AG04450 (cell line): ENCODE measurements at regions not wholly inside any gene's neighbourhood (a gene's known extent, or its start where the extent isn't known, plus 50 kb on each side); places are given as distances from the start of the nearest gene placed in this dataset.
"Not testable (repeated sequence)": the region's sequence is repeated elsewhere in the genome, so short reads cannot be mapped to it uniquely, and the experiment has no call there.

ENCODE experiments used
- CTCF ChIA-PET: fragments of 300-600, 350-600 bp; formaldehyde crosslinking; extraction: SDS; loops from one replicate; lab custom pipeline; 2022; ENCODE audit warnings: antibody characterized with exemption, inconsistent platforms; lab: Charles Lee
- POLR2A ChIA-PET: fragments of 350-600 bp; formaldehyde crosslinking; extraction: SDS; loops from one replicate; lab custom pipeline; 2021; ENCODE audit warnings: antibody characterized with exemption, inconsistent platforms; lab: Yijun Ruan, JAX
- DNase-seq: peaks from one replicate; pipeline ENCODE4 v3.0.0-alpha.2; 2011; ENCODE audit warnings: low read depth, low spot score
- H3K27ac ChIP-seq: one replicate; pipeline ENCODE4 v1.5.1; 2012; ENCODE audit warnings: low read depth, low read length, control low read depth
- H3K27me3 ChIP-seq: one replicate; pipeline ENCODE4 v1.6.0; 2012; ENCODE audit warnings: low read length; ENCODE audit not compliant: control insufficient read depth, insufficient read depth
- H3K4me3 ChIP-seq: 2 replicates; pipeline ENCODE4 v1.5.1; 2011; ENCODE audit warnings: mild to moderate bottlenecking, low read depth, low read length, control low read depth
- H3K9me3 ChIP-seq: 2 replicates; pipeline ENCODE4 v1.5.1; 2012; ENCODE audit warnings: low read length; ENCODE audit not compliant: control insufficient read depth, insufficient read depth
- TF ChIP-seq, protein P1 (sequence below): IDR thresholded peaks from 2 replicates; pipeline ENCODE4 v1.5.1; 2011; ENCODE audit warnings: low read depth, low read length, control low read depth, inconsistent platforms

GRCh38 chr20:48035961-48036731, 250.9 kb upstream of the SULF2 start:
- POLR2A ChIA-PET, result no interaction called here

DNA sequence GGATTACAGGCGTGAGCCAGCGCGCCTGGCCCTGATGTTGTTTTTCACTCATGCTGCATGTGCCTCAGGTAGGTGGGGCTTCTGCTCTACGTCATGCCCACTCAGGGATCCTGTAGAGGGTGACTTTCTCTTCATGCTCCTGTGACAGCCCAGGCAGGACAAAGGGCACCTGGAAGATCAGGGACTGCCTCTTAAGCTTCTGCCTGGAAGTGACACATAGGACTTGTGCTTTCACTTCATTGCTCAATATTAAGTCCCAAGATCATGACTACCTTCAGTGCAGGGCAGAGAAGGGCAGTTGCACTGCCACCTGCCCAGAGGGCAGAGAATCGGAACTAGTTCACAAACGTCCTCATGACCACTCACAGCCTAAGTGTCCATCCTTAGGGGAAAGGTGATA, 249.5 kb upstream of the SULF2 start:
- H3K27ac ChIP-seq, result no peak overlapping the region
- ChIA-PET POLR2A (no interaction called here), CTCF (no interaction called here)
- H3K27me3 ChIP-seq, result no peaks in the 10 kb centered on the region
- no peaks in the 10 kb centered on the region; the same call in 1 of the 2 replicates for H3K9me3 ChIP-seq
- TF ChIP-seq, protein P1, sequence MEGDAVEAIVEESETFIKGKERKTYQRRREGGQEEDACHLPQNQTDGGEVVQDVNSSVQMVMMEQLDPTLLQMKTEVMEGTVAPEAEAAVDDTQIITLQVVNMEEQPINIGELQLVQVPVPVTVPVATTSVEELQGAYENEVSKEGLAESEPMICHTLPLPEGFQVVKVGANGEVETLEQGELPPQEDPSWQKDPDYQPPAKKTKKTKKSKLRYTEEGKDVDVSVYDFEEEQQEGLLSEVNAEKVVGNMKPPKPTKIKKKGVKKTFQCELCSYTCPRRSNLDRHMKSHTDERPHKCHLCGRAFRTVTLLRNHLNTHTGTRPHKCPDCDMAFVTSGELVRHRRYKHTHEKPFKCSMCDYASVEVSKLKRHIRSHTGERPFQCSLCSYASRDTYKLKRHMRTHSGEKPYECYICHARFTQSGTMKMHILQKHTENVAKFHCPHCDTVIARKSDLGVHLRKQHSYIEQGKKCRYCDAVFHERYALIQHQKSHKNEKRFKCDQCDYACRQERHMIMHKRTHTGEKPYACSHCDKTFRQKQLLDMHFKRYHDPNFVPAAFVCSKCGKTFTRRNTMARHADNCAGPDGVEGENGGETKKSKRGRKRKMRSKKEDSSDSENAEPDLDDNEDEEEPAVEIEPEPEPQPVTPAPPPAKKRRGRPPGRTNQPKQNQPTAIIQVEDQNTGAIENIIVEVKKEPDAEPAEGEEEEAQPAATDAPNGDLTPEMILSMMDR, result no peak
- no peak for DNase-seq
- H3K4me3 ChIP-seq, result no peak overlapping the region

More at GRCh38 chr20:48035961-48036731, 250.9 kb upstream of the SULF2 start:
- Histone ChIP-seq H3K27ac (no peak overlapping the region), H3K27me3 (no peaks in the 10 kb centered on the region), H3K4me3 (no peak overlapping the region), H3K9me3 (no peaks in the 10 kb centered on the region; the same call in 1 of the 2 replicates)
- TF ChIP-seq, protein P1, result no peak
- CTCF ChIA-PET, result interaction anchor here (0.8 kb wide), 1 partner anchor 584 kb away, joined by 4 read pairs; no protein-coding TSS in a partner anchor
- no peak for DNase-seq

DNA sequence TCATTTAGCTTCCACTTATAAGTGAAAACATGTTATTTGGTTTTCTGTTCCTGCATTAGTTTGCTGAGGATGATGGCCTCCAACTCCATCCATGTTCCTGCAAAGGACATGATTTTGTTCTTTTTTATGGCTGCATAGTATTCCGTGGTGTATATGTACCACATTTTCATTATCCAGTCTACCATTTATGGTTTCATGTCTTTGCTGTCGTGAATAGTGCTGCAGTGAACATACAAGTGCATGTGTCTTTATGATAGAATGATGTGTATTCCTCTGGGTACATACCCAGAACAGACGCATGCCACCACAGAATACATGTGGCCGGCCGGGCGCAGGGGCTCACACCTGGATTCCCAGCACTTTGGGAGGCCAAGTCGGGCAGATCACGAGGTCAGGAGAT, 247.7 kb upstream of the SULF2 start:
- CTCF ChIA-PET, result interaction anchor here (0.6 kb wide), 1 partner anchor 283 kb away, joined by 3 read pairs; no protein-coding TSS in a partner anchor
- H3K27ac ChIP-seq, POLR2A ChIA-PET, H3K4me3 ChIP-seq, H3K9me3 ChIP-seq, H3K27me3 ChIP-seq, DNase-seq: not testable (repeated sequence)

- Histone ChIP-seq H3K9me3 (no peaks in the 10 kb centered on the region; the same call in 1 of the 2 replicates), H3K27me3 (no peaks in the 10 kb centered on the region), H3K4me3 (no peak overlapping the region), H3K27ac (no peak overlapping the region)
- TF ChIP-seq, protein P1, result no peak
- no peak for DNase-seq
- POLR2A ChIA-PET, result no interaction called here
- CTCF ChIA-PET, result no interaction called here
Observed at GRCh38 chr20:48031122-48031521, 245.8 kb upstream of the SULF2 start.

DNA sequence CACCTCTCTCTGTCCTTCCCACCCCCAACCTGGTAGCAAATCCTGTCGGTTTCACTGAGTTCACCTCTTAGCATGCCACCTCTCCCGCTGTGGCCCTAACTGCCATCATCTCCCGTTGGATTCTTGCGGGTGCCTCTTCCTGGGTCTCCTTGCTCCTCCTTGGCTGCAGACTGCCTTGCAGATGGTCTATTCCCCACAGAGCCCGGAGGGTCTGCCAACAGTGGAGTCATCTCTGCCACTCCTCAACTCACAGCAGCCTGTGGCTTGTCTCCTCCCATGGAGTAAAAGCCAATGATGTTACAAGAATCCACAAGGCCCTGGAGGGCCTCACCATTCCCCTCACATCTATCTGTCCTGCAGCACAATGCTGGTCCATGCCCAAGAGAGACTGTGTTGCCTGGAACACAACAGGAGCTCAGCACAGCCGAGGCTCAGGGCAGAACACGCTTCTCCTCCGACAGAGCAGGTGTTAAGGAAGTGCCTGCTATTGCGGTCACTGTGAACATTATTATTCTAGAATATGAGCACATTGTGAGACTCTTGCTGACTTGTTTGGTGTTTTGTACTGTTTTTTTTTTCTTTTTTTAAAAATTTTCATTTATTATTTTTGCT, 241.8 kb upstream of the SULF2 start:
- TF ChIP-seq, protein P1, result no peak
- DNase-seq, result no peak
- H3K9me3 ChIP-seq, result peaks cover 5% of the 10 kb centered on the region; the same call in 1 of the 2 replicates
- ChIA-PET POLR2A (no interaction called here), CTCF (no interaction called here)
- H3K27me3 ChIP-seq, result no peaks in the 10 kb centered on the region
- no peak overlapping the region for H3K4me3 ChIP-seq
- no peak overlapping the region for H3K27ac ChIP-seq
